ENCODE measurements at regions not wholly inside any gene's neighbourhood (a gene's known extent, or its start where the extent isn't known, plus 50 kb on each side); places are given as distances from the start of the nearest gene placed in this dataset.

DNA sequence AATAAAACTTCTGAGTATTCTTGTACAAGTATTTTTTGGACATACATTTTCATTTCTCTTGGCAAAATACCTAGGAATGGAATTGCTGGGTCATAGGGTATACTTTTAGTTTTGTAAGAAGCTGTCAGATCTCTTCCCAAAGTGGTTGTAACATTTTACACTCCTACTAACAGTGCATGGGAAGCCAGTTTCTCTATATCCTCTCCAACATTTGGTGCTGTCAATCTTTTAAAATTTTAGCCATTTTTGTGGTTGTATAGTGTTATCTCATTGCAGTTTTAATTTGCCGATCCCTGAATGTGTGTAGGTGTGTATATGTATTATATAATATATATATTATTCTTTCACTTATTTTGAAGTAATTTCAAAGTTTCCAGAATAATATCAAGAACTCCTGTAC lies 63.1 kb upstream of the TMEM178A start:
- no peaks in the 10 kb centered on the region for H3K36me3 Mint-ChIP-seq (ENCODE audit: low read depth)
- no peak overlapping the region for H3K4me3 Mint-ChIP-seq
- no peak overlapping the region for H3K27ac Mint-ChIP-seq
- no peaks in the 10 kb centered on the region for H3K9me3 Mint-ChIP-seq
- H3K4me1 Mint-ChIP-seq (ENCODE audit: low read depth), result no peaks in the 10 kb centered on the region
- peaks cover 8% of the 10 kb centered on the region for H3K27me3 Mint-ChIP-seq

DNA sequence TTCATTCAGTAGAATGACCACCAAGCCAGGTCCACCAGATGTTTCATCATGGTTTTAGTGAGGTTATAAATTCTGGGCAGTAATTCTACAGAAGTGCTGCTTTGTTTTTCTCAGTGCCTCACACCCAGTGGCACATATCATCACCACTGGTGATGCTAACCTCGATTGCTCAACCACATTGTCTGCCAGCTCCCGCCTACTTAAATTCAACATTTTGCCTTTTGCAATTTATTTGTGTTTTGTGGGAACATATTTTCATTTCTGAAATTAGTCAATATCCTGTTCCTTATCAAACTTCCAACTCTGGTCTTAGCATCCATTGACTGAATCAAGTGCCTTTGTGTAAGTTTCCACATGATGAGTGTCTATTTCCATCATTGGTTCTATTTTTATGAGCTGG lies 62.3 kb upstream of the TMEM178A start:
- no peak overlapping the region for H3K4me3 Mint-ChIP-seq
- no peaks in the 10 kb centered on the region for H3K4me1 Mint-ChIP-seq (ENCODE audit: low read depth)
- no peaks in the 10 kb centered on the region for H3K9me3 Mint-ChIP-seq
- H3K27ac Mint-ChIP-seq, result no peak overlapping the region
- H3K36me3 Mint-ChIP-seq (ENCODE audit: low read depth), result no peaks in the 10 kb centered on the region
- H3K27me3 Mint-ChIP-seq, result peaks cover 8% of the 10 kb centered on the region

DNA sequence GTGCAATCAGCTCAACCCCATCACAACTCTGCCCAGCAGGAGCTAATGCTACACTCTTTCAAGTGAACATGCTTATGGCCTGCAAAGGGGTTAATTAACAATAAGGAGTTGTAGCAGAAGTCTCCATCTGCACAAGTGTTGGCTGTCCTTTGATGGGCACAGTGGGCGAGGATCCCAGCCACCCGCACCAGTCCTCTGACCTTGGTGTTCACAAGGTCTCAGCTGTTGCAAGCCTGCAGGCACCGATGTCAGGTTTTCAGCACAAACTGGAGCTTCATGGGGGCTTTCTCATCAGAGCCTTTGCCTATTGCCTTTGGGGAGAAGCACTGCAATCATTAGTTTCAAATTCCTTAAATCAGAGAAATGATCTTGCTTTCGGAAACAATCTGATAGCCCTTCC lies 60.9 kb upstream of the TMEM178A start:
- Mint-ChIP-seq H3K36me3 (ENCODE audit: low read depth) (no peaks in the 10 kb centered on the region), H3K4me1 (ENCODE audit: low read depth) (no peaks in the 10 kb centered on the region), H3K27me3 (peaks cover 12% of the 10 kb centered on the region), H3K9me3 (no peaks in the 10 kb centered on the region), H3K4me3 (no peak overlapping the region), H3K27ac (no peak overlapping the region)

DNA sequence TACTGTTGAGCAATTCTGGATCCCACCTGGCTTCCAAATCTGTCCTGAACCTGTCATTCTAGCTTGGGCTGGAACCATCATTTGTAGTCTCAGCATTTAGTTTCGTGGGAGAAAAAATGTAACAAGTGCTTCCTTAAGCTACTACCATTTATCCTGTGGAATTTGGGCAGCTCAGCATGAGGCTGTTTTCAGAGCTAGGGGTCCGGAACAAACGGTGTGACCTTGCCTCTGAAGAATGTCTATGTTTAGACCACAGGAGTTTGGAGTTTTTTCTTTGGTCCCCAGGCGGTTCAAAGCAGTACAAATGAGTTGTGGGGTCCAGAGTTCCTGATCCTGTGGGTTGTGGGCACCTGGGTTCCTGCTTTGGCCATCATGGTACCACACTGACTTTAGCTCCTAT lies 59.1 kb upstream of the TMEM178A start:
- H3K4me1 Mint-ChIP-seq (ENCODE audit: low read depth), result no peaks in the 10 kb centered on the region

DNA sequence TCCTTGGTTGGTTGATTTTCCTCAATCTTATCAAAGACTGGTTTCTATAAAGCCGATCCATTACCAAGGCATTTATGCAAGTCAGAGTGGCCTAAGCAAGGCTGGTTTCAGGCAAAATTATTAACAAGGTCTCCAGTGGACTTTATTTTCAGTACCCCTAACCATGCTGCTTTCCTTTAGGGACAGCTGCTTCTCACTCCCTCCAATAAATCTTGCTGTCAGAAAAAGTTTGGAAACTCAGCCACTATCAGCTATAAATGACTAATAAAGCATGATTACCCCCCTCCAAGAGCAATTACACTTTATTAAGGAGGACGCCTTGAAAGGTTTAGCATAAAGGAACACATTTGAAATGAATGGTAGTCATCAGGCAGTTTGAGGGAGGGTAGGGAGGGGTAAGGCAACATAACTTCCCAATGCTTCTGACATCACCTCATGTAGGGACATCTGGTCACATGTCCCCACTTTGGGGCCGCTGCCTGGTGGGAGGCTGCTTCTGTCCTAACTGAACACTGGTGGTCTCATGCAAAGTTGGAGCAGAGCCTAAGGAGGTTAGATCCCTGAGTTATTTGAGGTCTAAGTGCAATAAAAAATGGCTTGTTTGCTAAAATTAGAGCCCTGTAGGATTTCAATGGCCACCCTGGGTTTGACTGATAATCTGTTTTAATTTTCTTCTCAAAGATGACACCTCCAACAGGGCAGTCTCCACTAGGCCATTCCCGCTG lies 58.0 kb upstream of the TMEM178A start:
- H3K36me3 Mint-ChIP-seq (ENCODE audit: low read depth), result no peaks in the 10 kb centered on the region
- H3K9me3 Mint-ChIP-seq, result no peaks in the 10 kb centered on the region

More for the DNA sequence above, 59.1 kb upstream of the TMEM178A start:
- no peaks in the 10 kb centered on the region for H3K36me3 Mint-ChIP-seq (ENCODE audit: low read depth)
- H3K27me3 Mint-ChIP-seq, result peaks cover 12% of the 10 kb centered on the region
- no peak overlapping the region for H3K4me3 Mint-ChIP-seq
- no peak overlapping the region for H3K27ac Mint-ChIP-seq
- H3K9me3 Mint-ChIP-seq, result no peaks in the 10 kb centered on the region

DNA sequence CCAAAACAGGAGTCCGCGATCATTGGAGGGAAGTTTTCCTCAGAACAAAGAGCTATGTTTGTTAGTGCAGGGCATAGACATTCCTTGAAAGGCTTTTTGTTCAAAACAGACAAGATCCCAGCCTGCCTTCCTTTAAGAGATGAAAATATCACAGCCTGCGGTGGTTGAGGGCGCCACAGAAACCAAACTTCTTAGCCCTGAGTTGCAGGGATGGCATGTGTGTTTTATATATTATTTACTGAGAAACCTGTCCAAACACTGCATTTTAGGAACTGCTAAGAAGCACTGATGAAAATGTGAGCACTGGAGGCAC lies 57.5 kb upstream of the TMEM178A start:
- Mint-ChIP-seq H3K36me3 (ENCODE audit: low read depth) (no peaks in the 10 kb centered on the region), H3K4me1 (ENCODE audit: low read depth) (no peaks in the 10 kb centered on the region), H3K27ac (no peak overlapping the region), H3K9me3 (no peaks in the 10 kb centered on the region), H3K4me3 (no peak overlapping the region), H3K27me3 (peaks cover 16% of the 10 kb centered on the region)

More for the DNA sequence above, 58.0 kb upstream of the TMEM178A start:
- Mint-ChIP-seq H3K27ac (no peak overlapping the region), H3K27me3 (peaks cover 16% of the 10 kb centered on the region), H3K4me3 (no peak overlapping the region), H3K4me1 (ENCODE audit: low read depth) (no peaks in the 10 kb centered on the region)

DNA sequence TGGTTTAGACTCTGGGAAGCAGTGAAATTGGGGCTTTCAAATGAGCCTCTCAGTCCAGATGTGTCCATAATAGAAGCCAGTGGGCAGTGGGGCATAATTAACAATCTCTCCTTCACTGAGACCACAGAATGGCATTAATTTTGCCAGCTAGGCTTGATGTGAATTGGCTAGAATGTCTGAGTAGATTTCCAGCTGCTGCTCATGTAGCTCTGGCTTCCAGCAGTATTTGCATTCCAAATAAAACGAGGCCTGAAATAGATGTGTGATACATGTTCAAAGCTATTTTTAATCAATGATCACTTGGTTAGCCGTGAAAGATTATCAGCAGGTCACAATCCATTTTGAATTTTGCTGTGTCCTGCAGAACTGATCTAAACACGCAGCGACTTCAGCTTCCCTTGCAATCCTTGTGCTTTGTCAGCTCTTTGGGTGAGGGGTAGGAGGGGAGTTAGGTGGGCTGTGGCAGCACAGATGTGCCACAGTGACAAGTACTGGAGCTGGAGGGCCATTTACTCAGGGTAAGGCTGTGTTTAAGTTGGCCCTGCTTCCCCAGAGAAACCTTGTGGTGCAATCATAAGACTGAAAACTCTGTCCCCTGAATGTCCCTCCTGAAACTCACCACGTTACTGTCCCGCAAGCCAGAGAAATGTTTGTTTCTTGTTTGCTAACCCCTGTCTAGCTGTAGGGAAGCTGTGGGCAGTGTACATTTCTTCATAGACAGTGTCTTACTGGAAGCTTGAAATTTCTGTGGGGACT lies 56.9 kb upstream of the TMEM178A start:
- Mint-ChIP-seq H3K27ac (no peak overlapping the region), H3K4me3 (no peak overlapping the region), H3K9me3 (no peaks in the 10 kb centered on the region), H3K27me3 (peaks cover 17% of the 10 kb centered on the region), H3K4me1 (ENCODE audit: low read depth) (no peaks in the 10 kb centered on the region), H3K36me3 (ENCODE audit: low read depth) (no peaks in the 10 kb centered on the region)

DNA sequence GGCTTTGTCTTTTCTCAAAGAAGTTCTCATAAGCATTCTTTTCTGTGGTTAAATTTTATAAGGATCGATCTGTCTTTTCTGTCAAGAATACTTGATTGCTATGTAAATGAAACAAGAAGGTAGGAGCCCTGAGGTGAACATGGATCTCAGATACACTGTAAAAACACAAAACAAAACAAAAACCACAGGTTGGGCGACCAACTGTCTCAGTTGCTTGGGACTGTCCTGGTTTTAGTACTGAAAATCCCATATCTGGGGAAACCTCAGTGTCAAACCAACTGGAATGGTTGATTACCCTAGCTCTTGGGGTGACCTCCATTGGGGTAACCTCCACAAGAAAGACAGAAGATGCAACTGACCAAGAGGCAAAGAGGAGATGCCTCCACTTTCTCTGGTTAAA lies 55.8 kb upstream of the TMEM178A start:
- H3K36me3 Mint-ChIP-seq (ENCODE audit: low read depth), result no peaks in the 10 kb centered on the region
- H3K9me3 Mint-ChIP-seq, result no peaks in the 10 kb centered on the region
- H3K4me3 Mint-ChIP-seq, result no peak overlapping the region
- no peak overlapping the region for H3K27ac Mint-ChIP-seq
- H3K4me1 Mint-ChIP-seq (ENCODE audit: low read depth), result no peaks in the 10 kb centered on the region
- H3K27me3 Mint-ChIP-seq, result peaks cover 19% of the 10 kb centered on the region

DNA sequence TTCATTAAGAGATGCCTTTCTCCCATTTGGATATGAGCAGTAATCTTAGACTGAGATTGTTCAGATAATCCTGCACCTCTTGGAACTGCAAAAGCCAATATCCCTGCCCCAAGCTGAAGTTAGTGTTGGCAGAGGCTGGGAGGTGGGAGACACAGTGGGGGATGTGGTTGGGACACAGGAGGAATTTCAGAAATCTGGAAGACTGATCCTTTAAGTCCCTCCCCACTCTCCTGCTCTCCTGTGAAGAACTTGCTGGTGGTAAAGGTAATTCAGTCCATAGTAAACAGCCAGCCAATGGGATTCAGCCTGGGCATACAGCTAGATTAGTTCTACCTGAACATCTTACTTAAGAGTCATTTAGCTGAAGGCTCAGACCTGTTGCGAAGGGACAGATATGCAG lies 50.0 kb upstream of the TMEM178A start:
- H3K4me1 Mint-ChIP-seq (ENCODE audit: low read depth), result peaks cover 6% of the 10 kb centered on the region
- no peaks in the 10 kb centered on the region for H3K9me3 Mint-ChIP-seq
- no peak overlapping the region for H3K27ac Mint-ChIP-seq

More for the DNA sequence above, 50.0 kb upstream of the TMEM178A start:
- Mint-ChIP-seq H3K27me3 (peaks cover 29% of the 10 kb centered on the region), H3K36me3 (ENCODE audit: low read depth) (no peaks in the 10 kb centered on the region), H3K4me3 (no peak overlapping the region)
